Ectodermal cell (in vitro differentiated cells): ENCODE measurements at regions not wholly inside any gene's neighbourhood (a gene's known extent, or its start where the extent isn't known, plus 50 kb on each side); places are given as distances from the start of the nearest gene placed in this dataset.
A peak's percentile ranks its signal among the peaks of the same experiment; 100 is the strongest.
"Not testable (repeated sequence)": the region's sequence is repeated elsewhere in the genome, so short reads cannot be mapped to it uniquely, and the experiment has no call there.

Source experiments
- H3K27ac ChIP-seq: 2 replicates; pipeline ENCODE4 v1.7.0; 2013; ENCODE audit warnings: mild to moderate bottlenecking, low read depth, low read length; ENCODE audit not compliant: insufficient read depth, poor library complexity, severe bottlenecking
- H3K27me3 ChIP-seq: 2 replicates; pipeline ENCODE4 v1.7.0; 2013; ENCODE audit warnings: mild to moderate bottlenecking, low read length; ENCODE audit not compliant: insufficient read depth, control insufficient read depth, poor library complexity, severe bottlenecking
- H3K36me3 ChIP-seq: one replicate; pipeline ENCODE4 v1.7.0; 2013; ENCODE audit warnings: low read length; ENCODE audit not compliant: control insufficient read depth, insufficient read depth
- H3K4me1 ChIP-seq: one replicate; pipeline ENCODE4 v1.7.0; 2013; ENCODE audit warnings: low read length; ENCODE audit not compliant: control insufficient read depth, insufficient read depth
- H3K4me3 ChIP-seq: 2 replicates; pipeline ENCODE4 v1.7.0; 2013; ENCODE audit warnings: low read depth, low read length, control low read depth; ENCODE audit not compliant: insufficient read depth
- H3K9me3 ChIP-seq: 2 replicates; pipeline ENCODE4 v1.7.0; 2013; ENCODE audit warnings: mild to moderate bottlenecking, low read length, moderate library complexity; ENCODE audit not compliant: control insufficient read depth
- WGBS, 2 experiments: methylation state at CpG; one replicate each; pipeline ENCODE4 v1.1.7; 2013; ENCODE audit warnings: missing lambda C conversion rate in 2 of 2; 5-methylcytosine and 5-hydroxymethylcytosine counted together

DNA sequence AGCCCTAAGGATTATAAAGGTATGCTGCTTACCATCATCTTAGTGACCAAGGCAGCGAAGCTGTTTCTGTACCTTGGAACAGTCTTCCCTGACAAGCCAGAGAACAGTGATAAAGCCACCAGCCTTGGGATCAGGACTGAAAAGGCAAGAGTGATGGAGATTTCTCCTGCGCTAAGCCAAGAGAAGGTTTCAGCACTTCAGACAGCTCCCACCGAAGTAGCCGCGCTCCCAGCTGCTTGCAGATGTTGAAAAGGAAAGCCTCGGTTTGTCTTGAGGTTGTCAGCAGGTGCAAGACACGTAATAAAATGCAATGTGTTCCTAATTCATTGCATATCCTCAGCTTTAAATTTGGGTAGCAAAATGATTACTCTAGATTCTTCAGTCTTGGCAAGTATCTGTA, 171.0 kb downstream of the ATP6V0E2 start:
- WGBS, 2 experiments: 10 to 15% methylated on average over 7 of the region's 7 CpGs
- H3K27ac ChIP-seq, H3K36me3 ChIP-seq, H3K9me3 ChIP-seq, H3K4me1 ChIP-seq, H3K4me3 ChIP-seq: not testable (repeated sequence)
- peaks cover 45% of the 10 kb centered on the region for H3K27me3 ChIP-seq

DNA sequence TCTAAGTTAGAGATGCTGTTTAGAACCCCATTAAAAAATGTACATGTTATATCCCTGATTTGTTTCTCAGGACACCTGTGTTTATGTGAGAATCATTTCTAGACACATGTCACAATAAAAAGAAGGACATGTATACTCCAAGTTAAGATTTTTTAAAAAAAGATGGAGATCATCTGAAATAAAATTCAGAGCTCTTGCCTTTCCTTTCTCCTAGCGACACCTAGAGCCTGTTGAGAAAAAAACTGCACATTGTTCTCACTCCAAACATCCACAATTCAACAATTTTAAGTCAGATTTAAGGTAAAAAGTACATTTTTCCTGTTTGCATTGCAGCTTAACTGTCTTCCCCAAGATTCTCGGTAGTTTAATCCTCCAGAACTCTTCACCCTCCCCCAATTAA, 171.8 kb downstream of the ATP6V0E2 start:
- not testable (repeated sequence) for H3K4me3 ChIP-seq, H3K27ac ChIP-seq, H3K36me3 ChIP-seq, H3K9me3 ChIP-seq, H3K4me1 ChIP-seq
- H3K27me3 ChIP-seq: peaks cover 49% of the 10 kb centered on the region
- WGBS, 2 experiments: 0% methylated on average over 1 of the region's 2 CpGs

DNA sequence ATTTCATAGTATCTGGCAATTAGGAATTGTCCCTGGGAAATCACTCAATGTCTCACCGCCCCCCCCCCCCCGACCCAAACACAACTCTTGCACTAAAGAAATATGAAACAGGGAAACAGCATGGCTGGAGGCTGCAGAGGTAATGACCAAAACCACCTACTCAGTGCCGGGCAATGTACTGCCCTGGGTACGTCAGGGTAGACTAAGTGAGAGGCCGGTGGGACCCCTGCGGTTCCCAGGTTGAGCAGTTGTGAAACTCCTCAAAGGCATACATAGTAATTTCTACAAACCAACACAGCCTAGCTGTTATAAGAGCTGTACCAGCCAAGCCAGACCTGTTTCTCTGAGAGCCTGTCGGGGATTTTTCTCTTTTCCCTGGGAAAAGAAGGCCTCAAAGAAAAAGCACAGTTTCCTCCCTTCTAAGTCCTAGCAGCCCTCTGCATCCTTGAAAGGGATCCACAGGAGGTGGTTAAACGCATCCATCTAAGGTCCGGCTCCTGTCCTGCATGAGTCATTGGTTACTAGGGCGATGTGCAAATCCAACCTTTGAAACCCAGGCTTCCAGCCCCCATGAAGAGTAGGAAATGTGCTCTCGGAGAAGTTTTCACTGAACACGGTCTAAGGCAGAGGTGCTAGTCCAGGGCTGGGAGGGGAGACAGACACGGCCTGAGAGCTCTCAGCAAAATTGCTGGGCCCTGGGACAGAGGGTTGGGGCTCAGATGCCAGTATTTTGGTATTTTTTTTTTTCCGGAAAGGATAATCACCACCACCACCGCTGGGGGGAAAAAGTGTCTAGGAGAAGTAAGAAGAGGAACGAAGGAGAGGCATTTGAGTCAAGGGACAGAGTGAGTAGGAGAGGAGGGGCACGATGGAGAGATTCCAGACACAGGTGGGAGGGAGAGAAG, 172.8 kb downstream of the ATP6V0E2 start:
- 16 to 18% methylated on average over 6 of the region's 17 CpGs for WGBS, 2 experiments
- H3K27me3 ChIP-seq: peaks cover 49% of the 10 kb centered on the region
- H3K4me3 ChIP-seq, H3K4me1 ChIP-seq, H3K27ac ChIP-seq, H3K9me3 ChIP-seq, H3K36me3 ChIP-seq: not testable (repeated sequence)

- WGBS, 2 experiments: 1% methylated on average over 57 of the region's 57 CpGs
- H3K27ac ChIP-seq, H3K9me3 ChIP-seq, H3K4me1 ChIP-seq, H3K36me3 ChIP-seq: not testable (repeated sequence)
- H3K4me3 ChIP-seq: peak overlapping the region; percentile 11
- peaks cover 49% of the 10 kb centered on the region for H3K27me3 ChIP-seq
These were observed 173.6 kb downstream of the ATP6V0E2 start for GRCh38 chr7:150047329-150047728.

- Histone ChIP-seq H3K27me3 (peaks cover 49% of the 10 kb centered on the region), H3K4me3 (peak overlapping the region; percentile 11)
- not testable (repeated sequence) for H3K36me3 ChIP-seq, H3K9me3 ChIP-seq, H3K4me1 ChIP-seq, H3K27ac ChIP-seq
- WGBS, 2 experiments: 0 to 1% methylated on average over 23 to 31 of the region's 31 CpGs
These were observed 174.0 kb downstream of the ATP6V0E2 start for GRCh38 chr7:150047772-150048171.

- not testable (repeated sequence) for H3K9me3 ChIP-seq, H3K36me3 ChIP-seq, H3K4me1 ChIP-seq, H3K27ac ChIP-seq
- H3K4me3 ChIP-seq: peak overlapping the region; percentile 36
- peaks cover 49% of the 10 kb centered on the region for H3K27me3 ChIP-seq
- 0 to 1% methylated on average over 60 to 71 of the region's 79 CpGs for WGBS, 2 experiments
These were observed 174.7 kb downstream of the ATP6V0E2 start for GRCh38 chr7:150048244-150049011.

- WGBS, 2 experiments: 9 to 10% methylated on average over 30 to 31 of the region's 46 CpGs
These were observed 175.4 kb downstream of the ATP6V0E2 start for GRCh38 chr7:150049012-150049655.

GRCh38 chr7:150053396-150053795, 179.6 kb downstream of the ATP6V0E2 start:
- not testable (repeated sequence) for H3K9me3 ChIP-seq, H3K36me3 ChIP-seq, H3K27ac ChIP-seq, H3K4me1 ChIP-seq, H3K4me3 ChIP-seq
- WGBS, 2 experiments: 75 to 78% methylated on average over 5 of the region's 5 CpGs
- peaks cover 16% of the 10 kb centered on the region for H3K27me3 ChIP-seq

More at GRCh38 chr7:150049012-150049655, 175.4 kb downstream of the ATP6V0E2 start:
- not testable (repeated sequence) for H3K27ac ChIP-seq, H3K9me3 ChIP-seq, H3K36me3 ChIP-seq, H3K4me1 ChIP-seq
- H3K4me3 ChIP-seq: peak overlapping the region; percentile 36
- H3K27me3 ChIP-seq: peaks cover 49% of the 10 kb centered on the region

- not testable (repeated sequence) for H3K4me3 ChIP-seq, H3K27ac ChIP-seq, H3K27me3 ChIP-seq, H3K36me3 ChIP-seq, H3K9me3 ChIP-seq, H3K4me1 ChIP-seq
- 93 to 94% methylated on average over 2 to 3 of the region's 3 CpGs for WGBS, 2 experiments
These were observed 180.5 kb downstream of the ATP6V0E2 start for GRCh38 chr7:150054242-150054641.
